Common myeloid progenitor, CD34-positive (primary cell): ENCODE measurements at regions not wholly inside any gene's neighbourhood (a gene's known extent, or its start where the extent isn't known, plus 50 kb on each side); places are given as distances from the start of the nearest gene placed in this dataset.

Experiments
- CTCF ChIA-PET: fragments of 350-600 bp; sonication (Branson Sonifier 250); formaldehyde crosslinking; loops from one replicate; lab custom pipeline; 2021; ENCODE audit warnings: antibody characterized with exemption; lab: Charles Lee
- POLR2A ChIA-PET: fragments of 350-600 bp; sonication (Branson Sonifier 250); formaldehyde crosslinking; loops from one replicate; lab custom pipeline; 2021; ENCODE audit warnings: antibody characterized with exemption; lab: Charles Lee
- DNase-seq, 3 donors: peaks; one replicate each; pipeline versions ENCODE4 v3.0.0 to v3.0.0-alpha.2; 2013
- H3K27ac ChIP-seq, 2 experiments: 1 replicate in 1 of 2; 2 replicates in 1 of 2; pipeline ENCODE4 v1.7.0; 2013; ENCODE audit warnings: inconsistent platforms in 2 of 2, low read length in 2 of 2, mild to moderate bottlenecking in 2 of 2, low read depth in 1 of 2, moderate library complexity in 1 of 2; ENCODE audit not compliant: severe bottlenecking in 2 of 2, insufficient read depth in 1 of 2, poor library complexity in 1 of 2
- H3K27me3 ChIP-seq, 5 experiments: replicated peaks in 2 of 5; 1 replicate in 3 of 5; 2 replicates in 2 of 5; pipeline versions ENCODE4 v1.6.1 to v1.7.0; 2013; ENCODE audit warnings: low read length in 4 of 5, mild to moderate bottlenecking in 2 of 5, moderate library complexity in 2 of 5, inconsistent platforms in 1 of 5; ENCODE audit not compliant: insufficient read depth in 5 of 5, control insufficient read depth in 4 of 5
- H3K36me3 ChIP-seq, 4 experiments: 1 replicate in 2 of 4; 2 replicates in 2 of 4; pipeline versions ENCODE4 v1.6.1 to v1.7.0; 2013; ENCODE audit warnings: low read length in 3 of 4, control low read depth in 1 of 4, mild to moderate bottlenecking in 1 of 4; ENCODE audit not compliant: control insufficient read depth in 4 of 4, insufficient read depth in 4 of 4
- H3K4me1 ChIP-seq, 4 experiments: 1 replicate in 3 of 4; 2 replicates in 1 of 4; pipeline versions ENCODE4 v1.6.1 to v1.7.1; 2013; ENCODE audit warnings: low read length in 3 of 4, mild to moderate bottlenecking in 3 of 4, control low read depth in 1 of 4, inconsistent platforms in 1 of 4, moderate library complexity in 1 of 4; ENCODE audit not compliant: control insufficient read depth in 4 of 4, insufficient read depth in 4 of 4; ENCODE audit errors: control extremely low read depth in 1 of 4
- H3K4me3 ChIP-seq, 7 experiments: 1 replicate in 4 of 7; 2 replicates in 3 of 7; pipeline versions ENCODE4 v1.5.1 to v1.7.0; 2013; ENCODE audit warnings: mild to moderate bottlenecking in 7 of 7, low read length in 6 of 7, moderate library complexity in 6 of 7, inconsistent platforms in 2 of 7, low read depth in 2 of 7, control low read depth in 1 of 7; ENCODE audit not compliant: insufficient read depth in 4 of 7, control insufficient read depth in 1 of 7; ENCODE audit errors: extremely low read depth in 1 of 7
- H3K9me3 ChIP-seq, 5 experiments: 1 replicate in 4 of 5; 2 replicates in 1 of 5; pipeline versions ENCODE4 v1.6.1 to v1.7.1; 2013; ENCODE audit warnings: low read length in 4 of 5, mild to moderate bottlenecking in 2 of 5, inconsistent platforms in 1 of 5, low read depth in 1 of 5, moderate library complexity in 1 of 5; ENCODE audit not compliant: control insufficient read depth in 4 of 5, insufficient read depth in 2 of 5; ENCODE audit errors: control extremely low read depth in 1 of 5
- WGBS: methylation state at CpG from one replicate; pipeline ENCODE4 v1.1.5; 2013; ENCODE audit not compliant: insufficient coverage; 5-methylcytosine and 5-hydroxymethylcytosine counted together

GRCh38 chr4:189362364-189362763 lies 578.3 kb upstream of the FRG1 start:
- no peak overlapping the region for H3K27ac ChIP-seq
- peak overlapping the region in 1 of 7 experiments; percentile 57 for H3K4me3 ChIP-seq
- ChIA-PET POLR2A (interaction anchor here (0.7 kb wide), 1 partner anchor 379 kb away, joined by 3 read pairs; no protein-coding TSS in a partner anchor), CTCF (no interaction called here)
- 96% methylated on average over 6 of the region's 7 CpGs for WGBS
- no peaks in the 10 kb centered on the region for H3K36me3 ChIP-seq
- H3K27me3 ChIP-seq, result no peaks in the 10 kb centered on the region
- no peak for DNase-seq
- peaks cover 0 to 3% (median 0%) of the 10 kb centered on the region in 5 experiments for H3K9me3 ChIP-seq
- H3K4me1 ChIP-seq, result peaks cover 0 to 2% (median 0%) of the 10 kb centered on the region in 4 experiments

DNA sequence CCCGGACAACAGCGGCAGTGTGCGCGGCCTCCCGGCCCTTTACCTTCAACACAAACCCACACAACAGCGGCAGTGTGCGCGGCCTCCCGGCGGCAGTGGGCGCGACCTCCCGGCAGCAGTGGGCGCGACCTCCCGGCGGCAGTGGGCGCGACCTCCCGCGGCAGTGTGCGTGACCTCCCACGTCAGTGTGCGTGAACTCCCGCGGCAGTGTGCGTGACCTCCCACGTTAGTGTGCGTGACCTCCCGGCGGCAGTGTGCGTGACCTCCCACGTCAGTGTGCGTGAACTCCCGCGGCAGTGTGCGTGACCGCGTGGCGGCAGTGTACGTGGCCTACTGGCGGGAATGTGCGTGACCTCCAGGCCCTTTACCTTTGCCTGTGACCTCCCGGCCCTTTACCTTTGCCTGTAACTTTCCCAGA lies 576.6 kb upstream of the FRG1 start:
- Histone ChIP-seq H3K4me3 (peak overlapping the region in 1 of 7 experiments; percentile 57), H3K27ac (no peak overlapping the region), H3K9me3 (peaks cover 0 to 3% (median 0%) of the 10 kb centered on the region in 5 experiments), H3K4me1 (peaks cover 0 to 2% (median 0%) of the 10 kb centered on the region in 4 experiments), H3K27me3 (no peaks in the 10 kb centered on the region), H3K36me3 (no peaks in the 10 kb centered on the region)
- DNase-seq, result no peak
- 93% methylated on average over 23 of the region's 44 CpGs for WGBS
- CTCF ChIA-PET, result no interaction called here
- POLR2A ChIA-PET, result no interaction called here

GRCh38 chr4:189365451-189365850 lies 575.2 kb upstream of the FRG1 start:
- 80% methylated on average over 4 of the region's 6 CpGs for whole genome bisulfite sequencing
- H3K4me1 ChIP-seq, result peaks cover 0 to 2% (median 0%) of the 10 kb centered on the region in 4 experiments
- peaks cover 0 to 3% (median 0%) of the 10 kb centered on the region in 5 experiments for H3K9me3 ChIP-seq
- CTCF ChIA-PET, result no interaction called here
- POLR2A ChIA-PET, result no interaction called here
- H3K4me3 ChIP-seq, result no peak overlapping the region
- H3K36me3 ChIP-seq, result no peaks in the 10 kb centered on the region
- no peak for DNase-seq
- no peaks in the 10 kb centered on the region for H3K27me3 ChIP-seq
- H3K27ac ChIP-seq, result no peak overlapping the region

GRCh38 chr4:189367832-189368231 lies 572.8 kb upstream of the FRG1 start:
- peaks cover 0 to 2% (median 0%) of the 10 kb centered on the region in 4 experiments for H3K4me1 ChIP-seq
- no peak overlapping the region for H3K27ac ChIP-seq
- no peaks in the 10 kb centered on the region for H3K27me3 ChIP-seq
- WGBS, result 100% methylated on average over 1 of the region's 3 CpGs
- H3K36me3 ChIP-seq, result no peaks in the 10 kb centered on the region
- POLR2A ChIA-PET, result no interaction called here
- no peak for DNase-seq
- H3K4me3 ChIP-seq, result no peak overlapping the region
- CTCF ChIA-PET, result no interaction called here
- H3K9me3 ChIP-seq, result peaks cover 0 to 3% (median 0%) of the 10 kb centered on the region in 5 experiments

DNA sequence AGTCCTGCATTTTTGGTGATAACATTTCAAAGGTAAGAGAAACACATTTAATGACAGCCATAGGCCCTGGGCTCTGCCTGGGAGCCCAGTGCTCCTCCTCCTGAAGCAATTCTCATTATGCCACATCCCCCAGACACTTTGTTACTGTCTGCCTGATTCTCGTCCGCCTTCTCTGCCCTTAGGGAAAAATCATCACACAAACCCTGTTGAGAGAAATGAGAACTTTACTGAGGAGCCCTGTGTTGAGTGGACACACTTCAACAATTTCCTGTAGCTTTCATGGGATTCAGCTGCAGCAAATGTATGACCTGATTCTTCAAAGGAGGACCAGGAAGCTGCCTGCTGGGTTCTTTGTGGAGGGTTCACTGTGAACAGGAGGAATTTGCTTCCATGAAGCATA lies 566.5 kb upstream of the FRG1 start:
- CTCF ChIA-PET, result interaction anchor here (0.8 kb wide), 1 partner anchor 10 kb away, joined by 3 read pairs; no protein-coding TSS in a partner anchor
- no peaks in the 10 kb centered on the region for H3K27me3 ChIP-seq
- no peak for DNase-seq
- no peak overlapping the region for H3K27ac ChIP-seq
- no peaks in the 10 kb centered on the region for H3K36me3 ChIP-seq
- H3K9me3 ChIP-seq, result no peaks in the 10 kb centered on the region
- no peak overlapping the region for H3K4me3 ChIP-seq
- POLR2A ChIA-PET, result no interaction called here
- no CpG with 5 or more reads among the region's 2 CpGs for WGBS
- H3K4me1 ChIP-seq, result no peaks in the 10 kb centered on the region

- ChIA-PET CTCF (no interaction called here), POLR2A (no interaction called here)
- H3K9me3 ChIP-seq, result no peaks in the 10 kb centered on the region
- H3K4me3 ChIP-seq, result no peak overlapping the region
- no peaks in the 10 kb centered on the region for H3K4me1 ChIP-seq
- no peak for DNase-seq
- no peak overlapping the region for H3K27ac ChIP-seq
- no peaks in the 10 kb centered on the region for H3K27me3 ChIP-seq
- H3K36me3 ChIP-seq, result no peaks in the 10 kb centered on the region
- WGBS, result 100% methylated on average over 1 of the region's 2 CpGs
Observed at GRCh38 chr4:189376901-189377300, 563.8 kb upstream of the FRG1 start.

DNA sequence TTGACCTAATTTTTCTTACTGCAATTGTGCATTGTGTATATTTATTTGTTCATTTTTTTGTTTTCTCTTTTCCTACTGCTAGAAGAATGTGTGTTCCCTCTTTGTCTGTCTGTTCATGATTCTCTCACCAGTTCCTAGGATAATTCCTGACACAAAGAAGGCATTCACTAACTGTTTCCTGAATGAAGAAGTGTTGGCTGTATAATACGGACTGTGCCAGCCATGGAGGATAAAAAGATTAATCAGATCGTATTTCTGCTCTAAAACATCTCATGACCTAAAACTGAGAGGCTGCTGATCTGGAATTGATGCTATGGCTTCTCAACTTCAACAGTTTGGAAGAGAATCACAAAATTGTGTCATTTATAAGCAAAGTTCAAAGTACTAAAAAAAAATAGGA lies 563.1 kb upstream of the FRG1 start:
- 94% methylated on average over 2 of the region's 2 CpGs for WGBS
- no peaks in the 10 kb centered on the region for H3K27me3 ChIP-seq
- no peaks in the 10 kb centered on the region for H3K4me1 ChIP-seq
- CTCF ChIA-PET, result no interaction called here
- no peak overlapping the region for H3K27ac ChIP-seq
- no peaks in the 10 kb centered on the region for H3K36me3 ChIP-seq
- H3K9me3 ChIP-seq, result no peaks in the 10 kb centered on the region
- no peak overlapping the region for H3K4me3 ChIP-seq
- DNase-seq, result no peak
- POLR2A ChIA-PET, result no interaction called here
